NCI-H146 treated with DMSO at 0.1 percent for 48 hours (cell line): ENCODE measurements at regions not wholly inside any gene's neighbourhood (a gene's known extent, or its start where the extent isn't known, plus 50 kb on each side); places are given as distances from the start of the nearest gene placed in this dataset.

Experiments
- DNase-seq: peaks from one replicate; lab custom pipeline; 2025; ENCODE audit not compliant: unreplicated experiment; lab: John Stamatoyannopoulos, UW

DNA sequence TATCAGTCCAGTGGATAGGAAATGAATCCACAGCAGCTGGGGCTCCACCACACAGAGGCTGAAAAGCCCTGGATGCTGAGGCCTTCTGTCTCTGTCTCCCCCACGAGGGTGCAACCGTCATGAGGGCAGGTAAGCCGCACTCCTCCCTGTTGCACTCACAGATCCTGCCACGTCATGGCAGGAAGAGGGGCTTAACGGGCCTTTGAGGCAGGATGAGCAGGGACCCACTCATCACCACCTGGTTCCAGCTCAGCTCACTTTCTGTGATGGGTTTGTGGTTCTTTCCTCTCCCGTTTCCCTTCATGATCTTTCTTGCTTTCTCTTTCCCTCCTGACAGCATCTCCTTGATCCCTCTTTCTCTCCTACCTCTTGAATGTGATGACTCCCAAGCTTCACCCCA is 575.2 kb downstream of the CCDC171 start:
- no peak for DNase-seq

DNA sequence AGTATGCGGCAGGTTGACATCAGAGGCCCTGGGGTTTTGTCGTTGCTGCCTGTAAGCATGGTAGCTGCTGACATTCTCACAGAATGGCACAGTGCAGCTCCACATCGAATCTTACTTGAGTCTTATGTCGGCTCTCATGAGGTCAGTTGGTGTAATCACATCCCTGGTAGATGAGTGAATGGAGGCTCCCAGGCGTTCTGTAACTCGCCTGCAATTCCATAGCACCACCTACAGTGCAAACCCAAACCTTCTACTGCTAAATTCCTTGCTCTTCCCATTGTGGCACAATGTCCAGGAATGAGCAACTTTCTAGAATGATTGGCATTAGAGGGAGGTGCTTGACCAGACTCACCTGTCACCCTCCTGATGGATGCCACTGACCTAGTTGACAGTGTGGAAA is 578.4 kb downstream of the CCDC171 start:
- DNase-seq: no peak

DNA sequence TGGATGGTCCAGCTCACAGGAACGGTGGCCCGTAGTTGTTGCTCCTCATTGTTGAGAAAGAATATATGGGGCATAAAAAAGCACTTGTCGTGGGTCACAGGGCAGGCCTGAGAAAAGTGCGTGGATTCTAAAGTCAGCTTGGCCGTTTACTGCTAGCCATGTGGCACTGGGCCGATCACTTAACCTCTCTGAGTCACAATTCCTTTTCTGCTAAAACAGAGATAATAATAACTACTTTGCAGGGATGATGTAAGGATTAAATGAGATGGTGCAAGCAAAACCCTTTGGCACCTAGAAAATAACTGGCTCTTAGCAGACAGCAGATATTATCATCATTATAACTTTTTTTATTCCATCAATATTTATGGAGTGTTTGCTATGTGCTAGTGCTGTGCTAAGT is 579.7 kb downstream of the CCDC171 start:
- DNase-seq: no peak

DNA sequence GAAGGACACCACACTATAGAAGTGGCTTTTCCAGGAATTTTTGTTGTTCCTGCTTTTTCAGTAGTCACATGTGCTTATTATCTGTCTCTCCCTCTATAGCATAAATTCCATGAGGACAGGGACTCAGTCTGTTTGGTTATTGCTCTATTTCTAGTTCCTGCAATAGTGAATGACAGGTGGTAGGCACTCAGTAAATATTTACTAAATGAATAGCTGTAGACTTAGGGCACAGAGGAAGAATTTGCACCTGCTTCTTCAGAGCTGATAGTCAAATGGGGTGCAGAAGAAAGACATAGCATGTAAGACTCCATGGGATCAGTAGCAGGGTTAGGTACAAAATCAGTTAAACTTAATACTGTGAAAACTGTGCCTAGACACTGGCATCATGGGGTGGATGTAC is 580.2 kb downstream of the CCDC171 start:
- peak; percentile 30 for DNase-seq

DNA sequence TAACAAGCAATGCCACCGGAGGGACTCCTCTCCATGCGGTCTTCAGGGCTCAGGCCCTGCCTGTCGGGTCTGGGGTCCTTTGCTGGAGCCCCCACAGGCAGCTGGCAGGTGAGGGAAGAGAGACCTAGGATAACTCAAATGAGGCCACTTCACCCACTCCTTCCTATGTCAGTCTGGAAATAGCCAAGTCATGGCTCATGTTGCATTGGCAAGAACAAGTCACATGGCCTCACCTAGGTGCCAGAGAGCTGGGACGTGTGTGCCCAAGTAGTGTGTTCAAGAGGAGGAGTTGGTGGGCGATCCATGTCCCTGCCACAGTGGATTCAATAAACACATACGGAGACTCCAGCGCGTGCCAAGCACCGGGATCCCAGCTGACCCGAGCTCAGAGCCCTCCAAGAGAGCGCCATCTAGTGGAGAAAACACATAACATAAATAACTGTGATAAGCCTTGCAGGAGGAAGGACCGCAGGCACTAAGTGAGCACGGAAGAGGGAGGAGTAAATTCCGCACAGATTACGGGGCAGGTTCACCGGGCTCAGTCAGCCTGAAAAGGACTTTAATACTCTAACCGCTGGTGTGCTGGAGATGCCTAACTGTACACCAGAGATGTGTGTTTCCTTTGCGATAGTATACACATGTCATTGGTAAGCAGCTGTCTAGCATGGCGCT is 580.8 kb downstream of the CCDC171 start:
- DNase-seq: no peak

DNA sequence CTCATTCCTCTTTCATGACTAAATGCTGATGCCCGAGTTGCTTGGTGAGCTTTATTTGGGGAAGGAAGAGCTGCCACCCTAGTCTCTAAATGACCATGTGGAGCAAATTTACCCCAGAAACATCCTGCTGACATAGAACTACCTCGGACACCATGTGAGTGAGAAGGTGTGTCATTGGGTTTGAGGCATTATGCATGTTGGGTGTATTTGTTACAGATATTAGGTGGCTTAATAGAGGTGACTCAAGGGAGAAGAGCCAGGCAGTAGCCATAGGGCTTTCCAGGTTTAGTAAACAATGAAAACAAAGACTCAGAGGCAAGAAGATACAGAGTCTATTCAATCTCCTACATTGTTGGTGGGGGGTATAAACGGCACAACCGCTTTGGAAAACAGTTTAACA is 581.5 kb downstream of the CCDC171 start:
- DNase-seq: no peak

DNA sequence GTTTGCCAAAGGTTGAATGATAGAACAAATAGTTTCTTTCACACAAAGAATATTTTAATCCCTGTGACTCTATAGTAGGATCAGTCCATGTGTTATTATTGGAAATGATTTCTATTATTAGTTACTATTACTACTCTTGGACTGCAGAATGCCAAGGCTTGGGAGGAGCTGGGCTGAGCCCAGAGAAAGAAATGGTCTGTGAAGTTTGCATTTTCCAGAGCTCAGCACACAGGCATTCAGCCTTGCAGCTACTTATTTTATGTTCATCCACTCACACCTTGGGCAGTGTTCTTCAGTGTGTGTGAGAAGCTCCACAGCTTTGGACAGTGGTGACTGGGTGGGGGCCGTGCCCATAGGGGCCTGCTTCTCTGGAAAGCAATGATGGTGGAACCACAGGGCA is 583.1 kb downstream of the CCDC171 start:
- no peak for DNase-seq

DNA sequence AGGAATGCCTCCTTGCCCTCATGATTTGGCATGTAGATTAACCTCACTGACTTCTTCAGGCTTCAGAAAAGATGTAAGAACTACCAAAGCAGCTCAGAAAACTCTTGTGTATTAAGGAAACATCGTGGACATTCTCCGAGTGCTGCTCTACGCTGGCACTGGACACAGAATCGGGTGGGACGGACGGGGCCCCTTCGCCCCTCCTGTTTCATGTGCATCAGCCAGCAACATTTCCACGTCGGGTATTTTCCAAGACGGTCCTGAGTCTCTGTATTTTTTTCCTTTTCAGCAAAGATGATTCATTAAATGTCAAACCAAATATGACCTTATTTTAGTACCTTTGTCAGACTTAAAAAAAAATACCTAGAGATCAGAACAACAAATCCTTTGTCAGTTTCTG is 583.6 kb downstream of the CCDC171 start:
- no peak for DNase-seq

DNA sequence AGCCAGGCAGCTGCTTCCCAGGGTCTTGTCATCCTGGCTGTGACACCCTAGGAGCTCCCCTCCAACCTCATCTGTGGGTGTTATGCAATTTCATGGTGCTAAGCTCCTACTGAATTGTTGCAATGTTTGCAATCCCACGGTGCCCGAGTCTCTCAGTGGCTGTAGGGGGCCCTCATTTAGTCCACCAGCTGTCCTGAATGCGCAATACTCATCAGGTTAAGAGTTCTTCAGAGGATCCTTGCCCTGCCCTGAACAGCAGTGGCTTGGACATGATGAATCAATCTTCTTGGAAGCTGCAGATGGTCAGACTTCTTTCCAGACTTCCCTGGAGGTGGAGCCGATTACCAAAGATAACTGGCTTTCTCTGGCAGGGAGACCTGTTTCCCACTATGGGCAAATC is 584.1 kb downstream of the CCDC171 start:
- no peak for DNase-seq

DNA sequence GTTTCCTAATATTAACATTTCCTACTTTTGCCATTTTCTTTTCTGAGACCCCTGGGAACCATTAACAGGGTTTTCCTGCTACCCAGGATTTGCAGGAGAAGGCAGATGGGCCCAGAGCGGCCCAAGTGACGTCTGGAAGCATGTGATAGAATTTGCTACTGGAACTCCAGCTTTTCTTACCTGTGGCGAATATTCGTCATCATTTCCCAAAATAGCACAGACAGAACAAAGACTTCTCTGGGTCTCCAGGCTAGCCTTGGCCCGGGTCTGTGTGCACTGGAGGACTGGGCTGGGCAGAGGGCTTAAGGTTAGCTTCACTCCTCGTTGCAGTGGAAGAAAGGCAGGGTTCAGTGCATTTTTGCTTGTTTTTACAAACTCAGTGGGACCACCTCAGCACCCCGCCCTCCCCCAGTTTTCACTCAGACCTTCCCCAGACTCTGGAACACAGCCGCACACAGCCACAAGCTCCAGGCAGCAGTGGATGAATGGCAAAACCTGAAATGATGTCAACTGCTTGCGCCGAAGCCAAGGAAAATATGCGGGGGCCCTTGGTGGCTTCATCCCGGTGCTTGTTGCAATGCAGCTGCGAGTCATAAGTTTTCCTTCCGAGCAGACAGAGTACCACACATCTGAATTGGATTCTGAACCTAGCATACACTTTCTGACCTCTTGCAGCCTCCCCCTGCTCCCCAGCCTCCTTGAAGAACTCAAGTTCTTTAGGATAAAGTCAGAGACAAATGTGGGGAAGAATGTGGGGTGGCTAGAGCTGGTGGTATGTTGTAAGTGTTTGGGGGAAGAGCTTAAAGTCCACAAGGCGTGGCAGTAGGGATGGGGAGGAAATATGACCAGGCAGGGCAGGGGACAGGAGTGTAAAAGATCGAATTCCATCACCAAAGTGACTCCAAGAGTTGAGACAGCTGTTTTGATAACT is 586.0 kb downstream of the CCDC171 start:
- DNase-seq: no peak

DNA sequence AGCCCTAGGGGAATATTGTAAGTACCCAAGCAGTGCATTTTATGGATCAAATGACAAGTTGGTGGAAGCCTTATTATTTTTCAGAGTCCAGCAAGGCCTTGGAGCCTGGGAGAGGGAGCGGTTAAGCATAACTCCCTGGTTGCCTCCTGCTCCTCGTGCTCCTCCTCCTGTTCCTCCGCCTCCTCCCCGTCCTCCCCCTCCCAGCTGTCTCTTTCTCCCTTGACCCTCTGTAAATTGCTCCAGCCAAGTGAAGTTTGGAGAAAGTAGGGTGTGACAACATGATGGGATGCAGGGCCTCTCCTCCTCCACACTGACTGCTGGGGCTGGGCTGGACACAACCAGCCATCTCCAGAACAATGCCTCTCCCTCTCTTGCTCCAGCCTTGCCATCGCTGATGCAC is 586.9 kb downstream of the CCDC171 start:
- DNase-seq: no peak

DNA sequence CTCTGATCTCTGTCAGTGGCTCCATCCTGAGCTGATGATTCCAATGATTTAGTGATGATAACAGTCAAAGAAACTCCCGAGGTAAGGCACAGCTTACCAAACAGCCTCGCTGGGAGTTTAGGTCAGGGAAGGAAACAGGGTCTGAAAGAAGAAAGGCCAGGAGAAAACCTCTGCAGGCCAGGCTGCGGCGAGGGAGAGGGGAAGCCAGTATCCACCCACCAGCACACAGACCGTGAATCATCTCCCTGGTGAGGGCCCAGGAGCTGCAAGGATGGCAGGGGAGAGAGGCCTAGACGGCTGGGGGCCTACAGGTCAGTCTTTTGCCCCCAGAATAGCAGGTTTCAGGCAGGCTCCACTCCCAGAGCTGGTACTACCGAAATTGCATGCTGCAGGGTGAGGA is 590.5 kb downstream of the CCDC171 start:
- DNase-seq: no peak

DNA sequence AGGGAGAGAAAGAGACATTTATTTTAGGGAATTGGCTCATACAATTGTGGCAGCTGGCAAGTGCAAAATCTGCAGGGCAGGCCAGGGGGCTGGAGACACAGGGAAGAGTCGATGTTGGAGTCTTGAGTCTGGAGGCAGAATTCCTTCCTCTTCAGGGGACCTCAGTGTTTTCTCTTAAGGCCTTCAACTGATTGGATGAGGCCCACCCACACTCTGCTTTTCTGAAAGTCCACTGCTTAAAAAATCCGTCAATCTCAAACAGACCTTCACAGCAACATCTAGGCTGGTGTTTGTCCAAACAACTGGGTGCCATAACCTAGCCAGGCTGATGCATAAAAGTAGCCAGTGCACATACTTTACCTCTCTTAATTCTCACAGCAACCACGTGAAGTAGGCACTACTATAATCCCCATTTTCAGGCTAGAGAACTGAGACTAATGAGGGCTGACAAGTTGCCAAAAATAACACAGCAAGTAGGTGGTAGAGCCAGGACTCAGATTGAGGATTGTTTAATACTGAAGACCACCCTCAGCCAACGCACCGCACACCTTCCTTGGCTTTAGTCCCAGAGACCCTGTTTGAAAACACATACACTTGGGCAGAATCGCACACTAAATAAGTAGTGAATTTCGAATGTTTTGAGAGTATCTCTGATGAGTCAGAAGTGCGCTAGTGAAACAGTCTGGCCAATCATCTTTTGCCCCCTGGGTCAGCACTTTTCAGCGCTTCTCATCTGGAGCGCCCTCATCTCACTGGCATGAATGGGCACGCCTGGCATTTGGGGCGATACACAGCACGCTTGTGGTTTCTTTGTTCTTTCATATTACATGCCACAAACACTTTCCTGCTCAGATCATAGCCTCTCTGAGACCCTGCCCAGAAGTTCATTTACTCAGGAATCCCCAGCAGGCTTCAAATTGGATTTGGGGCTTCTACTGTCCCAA is 591.4 kb downstream of the CCDC171 start:
- no peak for DNase-seq

DNA sequence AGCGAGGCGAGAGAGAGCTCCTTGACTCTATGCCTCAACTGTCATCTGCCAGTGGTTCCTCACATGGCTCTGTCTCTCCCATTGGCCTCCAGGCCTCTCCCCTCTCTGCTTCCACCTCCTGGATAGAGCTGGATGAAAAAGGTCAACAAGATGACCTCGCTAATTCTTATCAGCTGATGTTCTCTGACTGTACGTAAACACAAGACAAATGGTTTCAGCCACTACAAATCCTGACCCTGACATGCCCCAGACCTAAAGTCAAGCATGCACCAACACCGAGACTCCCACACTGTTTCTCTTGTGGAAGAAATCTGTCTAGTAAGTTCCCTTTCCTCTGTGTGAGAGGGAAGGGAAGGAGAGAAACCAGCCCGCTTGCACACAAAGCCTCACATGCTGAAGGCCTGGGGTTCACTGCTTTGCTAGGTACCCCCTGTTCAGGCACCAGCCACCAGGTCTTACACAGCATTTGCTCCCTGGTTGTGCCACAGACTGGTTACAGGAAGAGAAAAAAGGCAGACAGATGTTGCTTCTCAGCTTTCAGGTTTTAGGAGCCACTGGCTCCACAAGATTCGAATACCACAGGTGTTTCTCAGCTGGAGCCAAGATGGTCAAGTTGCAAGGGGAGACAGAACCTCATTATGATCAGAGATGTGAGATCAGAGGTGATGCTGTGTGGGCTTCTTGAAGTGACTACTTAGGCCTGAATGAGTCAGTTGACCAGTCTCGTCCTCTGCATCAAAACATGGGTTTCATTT is 592.5 kb downstream of the CCDC171 start:
- no peak for DNase-seq

DNA sequence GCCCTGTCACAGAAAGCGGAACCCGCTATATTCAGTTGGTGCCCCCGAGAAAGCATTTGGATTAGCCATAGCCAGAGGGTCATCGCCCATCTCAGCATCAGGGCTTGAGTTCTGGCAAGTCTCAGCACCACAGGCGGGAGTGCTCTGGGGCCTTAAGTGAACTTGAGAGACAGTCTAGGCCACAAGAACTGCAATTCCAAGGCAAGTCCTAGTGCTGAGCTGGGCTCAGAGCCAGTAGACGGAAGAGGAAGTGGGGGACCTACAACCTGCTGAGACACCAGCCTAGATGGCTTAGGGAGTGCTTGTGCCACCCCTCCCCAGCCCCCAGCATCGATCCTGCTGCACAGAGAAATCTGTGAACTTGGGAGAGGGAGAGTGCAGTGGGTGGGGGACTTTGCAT is 594.9 kb downstream of the CCDC171 start:
- DNase-seq: no peak

DNA sequence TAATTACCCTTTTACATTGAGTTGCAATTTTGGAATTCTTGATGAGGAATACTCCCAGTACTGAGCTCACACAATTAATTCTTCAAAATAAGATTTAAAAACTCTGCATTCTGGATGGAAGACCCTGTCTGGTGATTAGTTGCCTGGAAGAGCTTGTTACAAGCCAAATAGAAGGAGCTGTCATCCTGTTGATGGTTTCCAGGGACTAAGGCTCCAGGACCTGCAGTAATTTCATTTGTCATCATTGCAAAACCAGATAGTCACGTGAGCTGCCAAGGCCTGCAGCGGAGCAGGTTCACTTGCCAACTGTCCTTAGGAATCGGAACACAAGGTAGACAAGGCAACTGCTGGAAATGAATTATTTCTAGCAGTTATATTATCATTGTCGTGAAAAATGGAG is 597.7 kb downstream of the CCDC171 start:
- no peak for DNase-seq

DNA sequence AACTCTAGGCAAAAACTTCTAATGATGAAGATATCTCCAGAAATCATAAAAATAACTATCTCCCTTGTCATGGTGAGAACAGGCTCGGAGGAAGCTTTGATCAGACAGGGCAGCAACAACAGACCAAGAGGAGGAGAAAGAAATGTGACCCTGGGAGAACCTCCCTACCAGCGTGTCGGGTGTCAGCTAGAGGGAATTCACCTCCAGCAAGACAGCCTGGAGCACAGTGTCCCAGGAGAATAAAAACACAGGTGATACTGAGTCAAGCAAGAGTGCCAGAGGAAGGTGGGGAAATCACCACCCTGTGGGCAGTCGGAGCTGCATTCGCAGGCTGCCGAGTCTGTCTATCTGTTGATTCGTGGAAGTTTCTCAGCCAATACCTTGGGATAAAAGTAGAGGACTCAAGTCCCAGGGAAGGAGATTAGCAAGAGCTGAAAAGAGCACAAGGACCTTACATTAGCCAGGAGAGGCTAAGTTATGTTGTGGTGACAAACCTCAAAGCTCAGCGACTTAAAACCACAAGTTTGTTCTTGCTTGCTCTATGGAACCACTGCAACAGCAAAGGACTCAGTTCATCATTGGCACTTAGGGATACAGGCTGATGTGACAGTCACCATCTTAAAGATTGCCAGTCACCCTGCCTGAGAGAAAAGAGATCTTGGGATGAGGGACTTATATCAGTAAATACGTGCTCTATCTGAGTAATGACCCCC is 598.3 kb downstream of the CCDC171 start:
- no peak for DNase-seq

DNA sequence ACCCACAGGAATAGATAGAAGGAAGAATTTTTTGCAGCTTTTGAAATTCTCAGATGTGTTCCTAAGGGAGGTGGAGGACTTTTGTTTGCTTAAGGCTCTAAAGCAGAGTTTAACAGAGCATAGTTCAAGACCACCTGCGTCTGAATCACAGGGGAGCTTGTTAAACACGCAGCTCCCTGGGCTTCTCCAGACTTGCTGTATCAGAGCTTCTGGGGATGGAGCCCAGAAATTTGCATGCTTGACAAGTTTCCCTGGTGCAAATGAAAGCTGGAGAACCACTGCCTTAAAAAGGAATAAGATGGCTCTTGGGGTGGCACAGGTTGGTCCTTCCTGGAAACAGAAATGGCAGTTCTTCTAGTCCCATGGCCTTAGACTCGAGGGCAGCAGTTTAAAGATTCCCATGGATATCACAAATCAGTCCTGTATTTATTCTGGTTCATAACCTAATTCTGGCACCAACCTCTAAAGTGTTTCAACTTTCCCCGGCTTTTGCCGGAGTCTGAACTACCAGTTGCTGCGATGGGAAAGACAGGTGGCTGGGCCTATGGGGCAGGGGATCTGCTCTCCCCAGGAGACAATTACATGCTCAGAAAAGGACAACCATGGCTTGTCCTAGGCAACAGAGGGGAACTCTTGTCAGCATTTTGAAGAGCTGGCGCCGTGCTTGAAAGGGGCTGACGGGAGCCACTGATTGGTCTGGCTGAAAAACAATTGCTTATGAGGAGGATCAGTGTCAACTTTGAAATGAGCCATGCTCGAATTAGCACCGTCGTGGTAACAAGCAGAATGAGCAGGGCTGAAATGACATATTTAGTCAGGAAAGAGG is 599.6 kb downstream of the CCDC171 start:
- DNase-seq: no peak

DNA sequence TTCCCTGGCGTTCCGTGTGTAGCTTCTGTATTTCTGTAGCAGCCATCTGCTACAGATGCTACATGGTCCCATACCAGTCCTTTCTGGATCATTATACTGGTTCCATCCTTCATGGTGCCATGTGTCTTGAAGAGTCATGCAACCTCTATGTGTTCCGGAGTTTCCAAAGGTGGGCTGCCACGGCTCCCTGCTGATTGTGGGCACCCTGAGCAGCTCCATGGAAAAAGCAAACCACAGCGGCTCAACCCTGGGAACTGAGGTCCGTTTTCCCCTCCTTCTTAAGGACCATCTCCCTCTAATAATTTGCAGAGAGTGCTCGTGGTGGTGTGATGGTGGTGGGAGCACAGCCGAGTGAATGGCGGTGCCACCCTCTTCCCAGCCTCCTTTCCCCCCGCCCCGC is 600.4 kb downstream of the CCDC171 start:
- DNase-seq: no peak
